ENCODE measurements at regions not wholly inside any gene's neighbourhood (a gene's known extent, or its start where the extent isn't known, plus 50 kb on each side); places are given as distances from the start of the nearest gene placed in this dataset.

DNA sequence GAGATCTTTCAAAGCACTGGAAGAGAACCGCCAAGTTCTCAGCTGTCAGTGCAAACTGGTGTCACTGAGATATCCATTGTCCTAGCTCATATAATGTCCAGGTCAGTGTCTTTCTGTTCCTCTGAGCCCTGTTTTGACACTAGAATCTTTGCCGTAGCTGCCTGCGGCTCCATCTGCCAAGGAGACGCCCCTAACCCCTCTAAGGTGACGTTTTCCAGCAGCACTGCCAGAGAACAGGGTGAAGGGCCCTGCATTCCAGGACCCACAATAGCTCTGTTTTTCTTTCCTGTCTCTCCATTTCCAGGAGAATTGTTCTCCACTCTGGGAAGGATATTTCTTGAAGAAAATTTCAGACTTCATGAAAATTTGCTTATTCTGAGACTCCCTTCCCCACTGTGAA is 181.7 kb upstream of the SLC39A10 start:
- DNase-seq: no peak
- no peaks in the 10 kb centered on the region for H3K27me3 ChIP-seq (replicated peaks; ENCODE audit: control insufficient read depth, insufficient read depth, low read length)
- TF ChIP-seq, protein P1, sequence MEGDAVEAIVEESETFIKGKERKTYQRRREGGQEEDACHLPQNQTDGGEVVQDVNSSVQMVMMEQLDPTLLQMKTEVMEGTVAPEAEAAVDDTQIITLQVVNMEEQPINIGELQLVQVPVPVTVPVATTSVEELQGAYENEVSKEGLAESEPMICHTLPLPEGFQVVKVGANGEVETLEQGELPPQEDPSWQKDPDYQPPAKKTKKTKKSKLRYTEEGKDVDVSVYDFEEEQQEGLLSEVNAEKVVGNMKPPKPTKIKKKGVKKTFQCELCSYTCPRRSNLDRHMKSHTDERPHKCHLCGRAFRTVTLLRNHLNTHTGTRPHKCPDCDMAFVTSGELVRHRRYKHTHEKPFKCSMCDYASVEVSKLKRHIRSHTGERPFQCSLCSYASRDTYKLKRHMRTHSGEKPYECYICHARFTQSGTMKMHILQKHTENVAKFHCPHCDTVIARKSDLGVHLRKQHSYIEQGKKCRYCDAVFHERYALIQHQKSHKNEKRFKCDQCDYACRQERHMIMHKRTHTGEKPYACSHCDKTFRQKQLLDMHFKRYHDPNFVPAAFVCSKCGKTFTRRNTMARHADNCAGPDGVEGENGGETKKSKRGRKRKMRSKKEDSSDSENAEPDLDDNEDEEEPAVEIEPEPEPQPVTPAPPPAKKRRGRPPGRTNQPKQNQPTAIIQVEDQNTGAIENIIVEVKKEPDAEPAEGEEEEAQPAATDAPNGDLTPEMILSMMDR (IDR thresholded peaks at IDR 0.05; ENCODE audit: insufficient read depth in 1 of 2, low read depth in 1 of 2, low read length in 1 of 2, severe bottlenecking in 1 of 2, unreplicated experiment in 1 of 2): no peak
- H3K4me3 Mint-ChIP-seq (ENCODE audit: unreplicated experiment): no peak overlapping the region
- no TSS peak for BruUV-seq (replicated peaks)
- no peak overlapping the region for H3K4me3 ChIP-seq (ENCODE audit: low read depth, low read length)
- H3K36me3 ChIP-seq (ENCODE audit: control insufficient read depth, insufficient read depth, low read length): no peaks in the 10 kb centered on the region
- ChIA-PET POLR2A (no interaction called here), CTCF (interaction anchor here (0.6 kb wide), 1 partner anchor 440 kb away, joined by 3 read pairs; no protein-coding TSS in a partner anchor)
- no peaks in the 10 kb centered on the region for H3K9me3 ChIP-seq
- H3K27me3 Mint-ChIP-seq (ENCODE audit: insufficient read depth, unreplicated experiment): no peaks in the 10 kb centered on the region
- no peak overlapping the region for H3K27ac Mint-ChIP-seq (ENCODE audit: unreplicated experiment)
- H3K9me3 Mint-ChIP-seq (ENCODE audit: unreplicated experiment): no peaks in the 10 kb centered on the region
- no peaks in the 10 kb centered on the region for H3K4me1 ChIP-seq
- no peaks in the 10 kb centered on the region for H3K36me3 Mint-ChIP-seq (ENCODE audit: insufficient read depth, unreplicated experiment)
- intact Hi-C loops (cut with micrococcal nuclease; ENCODE audit: unreplicated experiment): no loop called here
- H3K4me1 Mint-ChIP-seq (ENCODE audit: low read depth, unreplicated experiment): no peaks in the 10 kb centered on the region

DNA sequence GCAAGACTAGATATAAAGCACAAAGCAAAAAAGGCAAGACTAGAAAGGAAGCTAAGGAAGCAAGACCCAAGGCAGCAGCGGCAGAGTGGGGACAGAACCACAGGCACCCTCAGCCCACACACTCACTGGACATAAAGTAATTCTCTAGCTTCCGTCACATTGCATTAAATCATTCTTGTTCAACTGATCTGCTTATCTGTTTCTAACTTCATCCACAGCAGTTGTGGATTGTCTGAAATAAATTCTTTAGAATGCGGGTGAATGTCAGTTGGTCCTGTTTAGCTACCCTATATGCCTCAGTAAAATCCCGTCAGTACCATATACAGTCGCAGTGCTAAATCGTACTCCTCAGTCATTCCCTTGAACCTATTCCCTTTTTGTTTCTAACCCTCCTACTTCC is 183.2 kb upstream of the SLC39A10 start:
- H3K4me1 ChIP-seq: no peaks in the 10 kb centered on the region
- H3K36me3 Mint-ChIP-seq (ENCODE audit: insufficient read depth, unreplicated experiment): no peaks in the 10 kb centered on the region
- BruUV-seq (replicated peaks): no TSS peak
- H3K9me3 Mint-ChIP-seq (ENCODE audit: unreplicated experiment): no peaks in the 10 kb centered on the region
- H3K27me3 ChIP-seq (replicated peaks; ENCODE audit: control insufficient read depth, insufficient read depth, low read length): no peaks in the 10 kb centered on the region
- H3K4me1 Mint-ChIP-seq (ENCODE audit: low read depth, unreplicated experiment): no peaks in the 10 kb centered on the region
- no peaks in the 10 kb centered on the region for H3K36me3 ChIP-seq (ENCODE audit: control insufficient read depth, insufficient read depth, low read length)
- TF ChIP-seq, protein P1 (IDR thresholded peaks at IDR 0.05; ENCODE audit: insufficient read depth in 1 of 2, low read depth in 1 of 2, low read length in 1 of 2, severe bottlenecking in 1 of 2, unreplicated experiment in 1 of 2): no peak
- no peak overlapping the region for H3K27ac Mint-ChIP-seq (ENCODE audit: unreplicated experiment)
- intact Hi-C loops (cut with micrococcal nuclease; ENCODE audit: unreplicated experiment): no loop called here
- no peaks in the 10 kb centered on the region for H3K9me3 ChIP-seq
- ChIA-PET POLR2A (no interaction called here), CTCF (no interaction called here)
- H3K4me3 ChIP-seq (ENCODE audit: low read depth, low read length): no peak overlapping the region
- H3K4me3 Mint-ChIP-seq (ENCODE audit: unreplicated experiment): no peak overlapping the region
- no peaks in the 10 kb centered on the region for H3K27me3 Mint-ChIP-seq (ENCODE audit: insufficient read depth, unreplicated experiment)
- DNase-seq: no peak

DNA sequence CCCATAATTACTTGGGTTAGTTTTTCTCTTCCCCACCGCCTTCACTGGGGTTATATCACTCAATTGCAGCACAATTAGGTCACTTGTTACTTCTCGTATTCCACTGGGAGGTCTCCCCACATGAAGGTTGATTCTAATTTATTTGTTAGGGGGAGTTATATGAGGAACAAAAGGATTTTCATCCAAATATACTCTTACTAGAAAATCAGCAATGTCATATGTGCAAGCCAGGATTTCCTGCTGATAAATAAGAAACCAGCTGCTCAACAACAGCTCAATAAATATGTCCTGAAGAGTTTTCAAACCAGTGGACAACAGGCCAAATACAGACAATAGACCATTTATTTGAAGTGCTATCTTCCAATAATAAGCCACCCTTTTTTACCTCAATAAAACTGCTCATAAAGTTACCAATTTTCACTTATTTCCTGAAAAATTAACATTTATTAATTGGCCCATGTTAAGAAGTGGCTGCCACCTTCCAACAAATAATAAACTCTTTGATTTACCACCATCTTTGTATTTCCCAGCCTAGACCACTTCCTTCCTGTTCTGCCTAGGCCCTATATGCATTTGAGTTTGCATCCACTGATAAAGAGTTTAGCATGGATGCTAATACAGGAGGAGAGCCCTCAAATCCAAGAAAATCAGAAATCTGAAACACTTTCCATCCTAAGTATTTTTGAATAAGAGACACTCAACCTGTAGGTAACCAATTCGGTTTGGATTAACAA is 184.4 kb upstream of the SLC39A10 start:
- Mint-ChIP-seq H3K36me3 (ENCODE audit: insufficient read depth, unreplicated experiment) (no peaks in the 10 kb centered on the region), H3K4me3 (ENCODE audit: unreplicated experiment) (no peak overlapping the region), H3K27me3 (ENCODE audit: insufficient read depth, unreplicated experiment) (no peaks in the 10 kb centered on the region), H3K4me1 (ENCODE audit: low read depth, unreplicated experiment) (no peaks in the 10 kb centered on the region), H3K9me3 (ENCODE audit: unreplicated experiment) (peaks cover 5% of the 10 kb centered on the region), H3K27ac (ENCODE audit: unreplicated experiment) (no peak overlapping the region)
- Histone ChIP-seq H3K9me3 (no peaks in the 10 kb centered on the region), H3K4me3 (ENCODE audit: low read depth, low read length) (no peak overlapping the region), H3K36me3 (ENCODE audit: control insufficient read depth, insufficient read depth, low read length) (no peaks in the 10 kb centered on the region), H3K4me1 (no peaks in the 10 kb centered on the region), H3K27me3 (replicated peaks; ENCODE audit: control insufficient read depth, insufficient read depth, low read length) (no peaks in the 10 kb centered on the region)
- TF ChIP-seq, protein P1 (IDR thresholded peaks at IDR 0.05; ENCODE audit: insufficient read depth in 1 of 2, low read depth in 1 of 2, low read length in 1 of 2, severe bottlenecking in 1 of 2, unreplicated experiment in 1 of 2): no peak
- POLR2A ChIA-PET: no interaction called here
- no TSS peak for BruUV-seq (replicated peaks)
- CTCF ChIA-PET: no interaction called here
- no peak for DNase-seq
- intact Hi-C loops (cut with micrococcal nuclease; ENCODE audit: unreplicated experiment): no loop called here
